HL-60 (cell line): ENCODE measurements at regions not wholly inside any gene's neighbourhood (a gene's known extent, or its start where the extent isn't known, plus 50 kb on each side); places are given as distances from the start of the nearest gene placed in this dataset.

Experiments
- DNase-seq, 2 experiments: peaks; one replicate each; pipeline ENCODE4 v3.0.0-alpha.2; 2010 to 2020; ENCODE audit warnings: low read depth in 1 of 2, low spot score in 1 of 2
- H3K27ac ChIP-seq: fragments of 250-450 bp; sonication (Bioruptor Pico); replicated peaks from 2 replicates; pipeline ENCODE4 v1.5.1; 2020; ENCODE audit warnings: mild to moderate bottlenecking, moderate library complexity
- H3K27me3 ChIP-seq: fragments of 250-450 bp; sonication (Bioruptor Pico); 2 replicates; pipeline ENCODE4 v1.5.1; 2021; ENCODE audit warnings: mild to moderate bottlenecking, moderate library complexity; ENCODE audit not compliant: insufficient read depth, poor library complexity, severe bottlenecking
- H3K4me3 ChIP-seq: replicated peaks from 2 replicates; pipeline ENCODE4 v1.5.1; 2011; ENCODE audit warnings: mild to moderate bottlenecking, control low read depth, low read length; ENCODE audit not compliant: insufficient read depth
- CTCF ChIP-seq: IDR thresholded peaks from one replicate; pipeline ENCODE4 v1.5.1; 2011; ENCODE audit warnings: low read length, control low read depth, inconsistent platforms; ENCODE audit not compliant: insufficient read depth
- GABPA ChIP-seq: IDR thresholded peaks from 2 replicates; pipeline ENCODE4 v1.6.1; 2012; ENCODE audit warnings: low read depth
- POLR2AphosphoS5 ChIP-seq: IDR thresholded peaks from 2 replicates; pipeline ENCODE4 v1.6.1; 2012; ENCODE audit warnings: low read depth
- REST ChIP-seq: IDR thresholded peaks from 2 replicates; pipeline ENCODE4 v1.6.1; 2012; ENCODE audit warnings: low read depth; ENCODE audit not compliant: insufficient replicate concordance
- SPI1 ChIP-seq: IDR thresholded peaks from 2 replicates; pipeline ENCODE4 v1.6.1; 2012; ENCODE audit warnings: low read depth, mild to moderate bottlenecking, borderline replicate concordance

GRCh38 chr2:219968685-219969345 is 341.4 kb downstream of the SLC4A3 start:
- DNase-seq = no peak
- TF ChIP-seq POLR2AphosphoS5 = no peak
- no peak for TF ChIP-seq REST
- TF ChIP-seq GABPA = no peak
- no peak for TF ChIP-seq SPI1
- TF ChIP-seq CTCF = no peak
- Histone ChIP-seq H3K4me3 (no peak overlapping the region), H3K27ac (no peak overlapping the region), H3K27me3 (no peaks in the 10 kb centered on the region)

GRCh38 chr2:219969508-219969907 is 342.1 kb downstream of the SLC4A3 start:
- no peak overlapping the region for H3K4me3 ChIP-seq
- TF ChIP-seq POLR2AphosphoS5 (no peak), REST (no peak), SPI1 (no peak), CTCF (no peak), GABPA (no peak)
- H3K27me3 ChIP-seq = no peaks in the 10 kb centered on the region
- H3K27ac ChIP-seq = no peak overlapping the region
- no peak for DNase-seq

GRCh38 chr2:219973136-219973535 is 345.7 kb downstream of the SLC4A3 start:
- H3K27ac ChIP-seq = no peak overlapping the region
- TF ChIP-seq CTCF (no peak), POLR2AphosphoS5 (no peak), SPI1 (no peak), REST (no peak), GABPA (no peak)
- H3K4me3 ChIP-seq = no peak overlapping the region
- peaks cover 3% of the 10 kb centered on the region for H3K27me3 ChIP-seq
- DNase-seq = no peak
